Stimulated activated CD8-positive, alpha-beta memory T cell treated with anti-CD3 and anti-CD28 coated beads, Interleukin-12 subunit alpha, Interleukin-12 subunit beta, amount 100 ng/mL, for 24 hours (primary cell): ENCODE measurements at regions not wholly inside any gene's neighbourhood (a gene's known extent, or its start where the extent isn't known, plus 50 kb on each side); places are given as distances from the start of the nearest gene placed in this dataset.
"Not testable (repeated sequence)": the region's sequence is repeated elsewhere in the genome, so short reads cannot be mapped to it uniquely, and the experiment has no call there.

Experiments
- DNase-seq: peaks from one replicate; pipeline ENCODE4 v3.0.0-alpha.2; 2020; ENCODE audit errors: extremely low read depth

DNA sequence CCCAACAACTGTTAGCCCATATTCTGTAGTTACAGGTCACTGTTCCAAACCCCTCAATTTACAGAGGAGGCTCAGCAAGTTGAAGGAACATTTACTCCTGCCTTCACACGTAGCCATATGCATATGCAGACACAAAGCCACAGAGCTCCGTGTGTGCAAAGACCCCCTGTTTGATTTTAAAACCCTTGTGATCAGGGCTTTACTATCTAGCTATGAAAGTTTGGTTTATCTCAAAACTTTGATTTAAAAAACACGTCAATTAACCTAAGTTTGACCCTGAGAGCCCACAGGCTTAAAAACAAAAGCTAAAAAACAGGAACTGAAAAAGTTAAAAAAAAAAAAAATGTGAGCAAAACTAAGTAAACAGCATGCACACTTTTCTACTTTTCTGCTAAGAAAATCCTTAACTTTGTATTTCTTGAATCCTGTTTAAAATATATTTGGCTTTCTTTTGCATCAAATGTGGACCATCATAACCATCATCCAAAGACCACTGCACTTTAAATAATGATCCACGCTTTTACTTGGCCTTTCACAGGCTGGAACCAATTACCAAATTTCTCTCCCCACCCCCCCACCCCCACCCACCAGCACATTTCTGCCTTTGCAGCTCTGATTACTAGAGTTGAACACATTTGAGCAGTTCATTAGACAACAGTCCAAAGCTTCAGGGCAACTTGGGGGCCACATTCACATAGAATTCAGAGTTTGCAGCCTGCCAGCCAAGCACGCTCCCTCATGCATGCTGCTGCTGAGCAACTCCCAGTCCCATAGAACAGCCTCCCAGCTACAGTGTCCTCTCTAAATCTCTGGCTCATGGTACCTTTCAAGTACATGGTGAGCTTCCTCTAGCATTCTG is 128.8 kb upstream of the MAP3K1 start:
- DNase-seq: no peak

DNA sequence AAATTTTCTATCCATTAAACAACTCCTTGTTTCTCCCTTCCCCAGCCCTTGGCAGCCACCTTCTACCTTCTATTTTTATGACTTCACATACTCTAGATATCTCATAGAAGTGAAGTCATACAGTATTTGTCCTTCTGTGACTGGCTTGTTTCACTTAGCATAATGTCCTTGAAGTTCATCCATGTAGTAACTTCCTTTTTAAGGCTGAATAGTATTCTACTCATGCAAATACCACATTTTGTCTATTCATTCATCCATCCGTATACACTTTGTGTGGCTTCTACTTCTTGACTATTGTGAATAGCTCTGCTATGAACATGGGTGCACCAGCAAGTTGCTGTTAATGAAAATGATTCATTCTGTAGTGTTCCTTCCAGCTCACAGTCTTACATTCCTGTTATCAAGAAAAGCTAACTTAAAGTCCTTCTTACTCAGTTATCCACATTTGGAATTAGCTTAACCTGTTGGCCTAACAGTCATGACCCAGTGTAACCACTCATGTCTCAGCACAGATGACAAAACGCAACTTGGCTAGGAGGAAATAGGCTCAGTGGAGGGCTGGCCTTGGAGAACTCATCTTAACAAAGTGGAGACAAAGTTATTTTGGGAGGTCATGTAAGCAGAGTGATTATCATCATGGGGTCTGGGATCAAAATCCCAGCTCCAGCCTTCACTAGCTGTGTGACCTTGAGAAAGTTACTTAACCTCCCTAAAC is 129.7 kb upstream of the MAP3K1 start:
- no peak for DNase-seq

DNA sequence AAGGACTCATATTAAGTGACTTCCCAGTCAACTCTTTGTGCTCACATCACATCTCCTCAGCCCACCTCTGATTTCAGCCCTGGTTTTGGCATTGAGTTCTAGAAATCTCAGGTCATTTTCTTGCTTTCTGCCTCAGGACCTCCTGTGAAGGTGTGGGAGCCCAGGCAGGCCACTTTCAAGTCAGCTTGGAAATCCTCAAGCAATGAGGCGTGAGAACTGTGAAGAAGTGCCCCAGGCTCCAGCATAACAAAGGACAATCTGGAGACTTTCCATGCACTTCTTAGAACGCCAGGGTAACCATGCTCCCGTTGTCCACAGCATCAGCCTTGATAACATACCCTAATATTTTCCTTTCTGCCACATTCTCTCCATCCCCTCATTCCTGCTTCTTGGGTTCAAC is 131.2 kb upstream of the MAP3K1 start:
- DNase-seq: no peak

DNA sequence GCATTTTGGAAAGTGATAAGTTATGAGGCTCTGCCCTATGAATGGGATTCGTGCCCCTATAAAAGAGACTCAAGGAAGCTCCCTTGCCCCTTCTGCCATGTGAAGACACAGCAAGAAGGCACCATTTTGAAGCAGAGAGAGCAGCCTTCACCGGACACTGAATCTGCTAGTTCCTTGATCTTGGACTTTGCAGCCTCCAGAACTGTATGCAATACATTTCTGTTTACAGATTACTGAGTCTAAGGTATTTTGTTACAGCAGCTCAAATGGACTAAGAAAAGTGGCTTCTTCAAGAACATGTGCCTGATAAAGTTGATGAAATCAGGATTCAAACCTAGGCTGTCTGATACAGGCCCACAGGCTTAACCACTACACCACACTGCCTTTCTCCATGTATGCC is 131.6 kb upstream of the MAP3K1 start:
- no peak for DNase-seq

DNA sequence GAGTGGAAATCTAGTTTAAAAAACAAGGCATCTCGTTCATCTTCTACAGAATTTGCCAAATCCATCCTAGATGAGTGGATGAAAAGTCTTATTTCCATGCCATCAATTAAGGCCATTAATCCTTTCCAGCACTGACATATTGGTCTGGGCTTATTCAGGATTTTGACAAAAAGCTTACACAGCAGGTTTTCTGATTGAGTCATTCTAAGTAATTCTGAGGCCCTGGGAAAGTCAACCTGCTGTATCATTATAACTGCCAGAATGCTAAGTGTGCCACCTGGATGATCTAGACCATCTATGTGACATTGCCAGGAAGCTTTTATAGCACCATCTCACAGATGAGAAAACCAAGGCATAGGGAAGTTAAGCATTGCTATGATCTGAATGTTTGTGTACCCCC is 132.1 kb upstream of the MAP3K1 start:
- DNase-seq: no peak

DNA sequence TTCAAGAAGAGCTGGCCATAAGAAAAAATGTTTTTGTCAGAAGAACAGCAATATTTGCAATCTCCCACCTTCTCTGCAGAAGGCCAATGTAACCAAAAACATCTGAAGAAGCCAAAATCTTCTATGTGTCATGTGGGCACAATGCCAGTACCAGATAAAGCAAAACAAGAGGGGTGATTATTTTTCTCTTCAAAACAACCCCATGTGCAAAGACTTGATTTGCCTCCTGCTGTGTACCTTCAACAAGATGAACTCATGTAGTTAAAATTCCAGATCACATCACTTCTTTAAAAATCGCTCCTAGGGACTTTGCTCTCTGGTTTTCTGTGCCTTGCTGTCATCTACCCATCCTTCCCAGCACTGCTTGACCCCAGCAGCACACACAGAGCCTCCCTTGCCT is 134.0 kb upstream of the MAP3K1 start:
- DNase-seq: no peak

DNA sequence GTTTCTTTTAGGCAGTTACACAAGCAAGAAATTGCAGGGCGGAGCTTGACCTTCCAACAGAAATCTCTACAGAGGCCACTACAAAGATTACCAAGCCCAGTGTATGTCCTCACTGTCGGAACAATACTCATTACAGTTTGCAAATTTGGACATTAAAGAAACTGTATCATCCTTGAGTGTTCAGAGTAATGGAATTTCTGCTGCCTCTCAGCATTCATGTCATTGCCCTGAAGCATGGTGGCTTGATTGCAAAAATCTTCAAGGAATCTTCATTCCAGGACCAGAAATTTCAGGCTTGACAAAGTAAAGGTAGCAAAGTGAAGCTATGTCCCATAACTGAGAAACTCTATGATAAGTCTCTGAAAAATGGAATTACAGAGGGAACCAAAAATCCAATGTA is 134.6 kb upstream of the MAP3K1 start:
- no peak for DNase-seq

DNA sequence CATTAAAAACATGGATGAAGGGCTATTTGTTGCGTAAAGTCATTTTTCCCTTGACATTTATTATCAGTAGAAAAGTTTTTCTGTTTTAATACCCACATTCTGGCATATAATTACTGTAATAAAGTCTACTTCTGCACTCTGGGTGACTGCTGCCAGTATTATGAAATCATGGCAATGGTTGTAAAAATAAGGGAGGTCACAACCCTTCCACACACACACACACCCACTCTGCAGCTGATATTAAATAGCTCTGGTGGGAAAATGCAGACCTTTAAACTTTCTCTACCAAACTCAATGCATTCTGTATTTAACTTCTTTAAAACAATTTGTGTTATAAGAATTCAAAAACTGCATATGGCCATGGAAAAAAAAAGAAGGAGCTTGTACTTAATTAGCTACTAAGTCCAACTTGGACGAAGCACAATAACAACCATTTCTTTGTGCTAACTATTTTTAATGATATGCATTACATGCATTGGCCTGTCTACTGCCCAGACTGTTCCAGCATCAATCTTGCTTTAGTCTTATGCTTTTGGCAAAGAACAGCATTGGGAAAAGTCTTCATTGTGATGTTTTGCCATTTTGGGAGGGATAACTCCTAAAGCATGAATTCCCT is 137.6 kb upstream of the MAP3K1 start:
- no peak for DNase-seq

DNA sequence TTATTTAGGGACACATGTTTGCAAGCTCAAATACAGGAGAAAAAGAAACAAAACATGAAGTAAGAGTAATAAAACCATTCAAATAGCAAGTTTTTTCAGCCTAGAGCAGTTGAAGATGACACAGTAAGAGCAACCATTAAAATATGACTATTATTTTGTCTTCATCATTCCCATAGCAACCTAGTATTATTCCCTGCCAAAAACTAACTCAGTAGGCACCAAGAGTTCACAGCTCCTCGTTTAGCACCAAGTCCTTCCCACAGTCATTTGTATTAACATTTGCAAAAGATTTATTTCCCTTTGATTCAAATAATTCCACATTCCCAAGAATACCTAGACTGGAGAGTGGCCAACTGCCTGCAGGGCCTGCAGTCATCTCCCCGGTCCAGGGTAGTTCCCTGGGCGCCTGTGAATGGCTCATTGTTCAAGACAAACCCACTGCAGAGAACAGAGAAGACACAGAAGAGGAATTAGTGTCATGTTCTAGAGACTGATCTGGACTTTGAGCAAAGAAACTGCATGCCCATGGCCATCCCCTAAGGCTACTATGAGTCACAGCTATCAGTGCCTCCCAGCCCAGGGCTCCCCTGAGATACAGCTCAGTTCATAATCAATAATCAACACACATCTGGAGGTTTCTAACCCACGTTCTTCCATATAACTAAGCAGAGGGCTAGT is 139.1 kb upstream of the MAP3K1 start:
- no peak for DNase-seq

DNA sequence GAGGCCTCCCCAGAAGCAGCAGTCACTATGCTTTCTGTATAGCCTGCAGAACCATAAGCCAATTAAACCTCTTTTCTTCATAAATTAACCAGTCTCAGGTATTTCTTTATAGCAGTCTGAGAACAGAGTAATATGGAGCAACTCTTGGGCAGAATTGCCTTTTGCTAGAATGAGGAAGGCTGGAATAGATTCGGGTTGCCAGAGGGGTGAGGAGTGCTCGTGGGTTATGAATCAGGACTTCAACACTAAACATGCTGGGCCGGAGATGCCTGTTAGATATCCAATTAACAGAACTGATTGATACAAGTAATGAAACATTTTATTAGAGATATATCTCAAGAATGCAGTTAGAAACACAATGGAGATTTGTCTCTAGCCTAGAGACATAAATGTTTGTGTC is 140.9 kb upstream of the MAP3K1 start:
- DNase-seq: no peak

DNA sequence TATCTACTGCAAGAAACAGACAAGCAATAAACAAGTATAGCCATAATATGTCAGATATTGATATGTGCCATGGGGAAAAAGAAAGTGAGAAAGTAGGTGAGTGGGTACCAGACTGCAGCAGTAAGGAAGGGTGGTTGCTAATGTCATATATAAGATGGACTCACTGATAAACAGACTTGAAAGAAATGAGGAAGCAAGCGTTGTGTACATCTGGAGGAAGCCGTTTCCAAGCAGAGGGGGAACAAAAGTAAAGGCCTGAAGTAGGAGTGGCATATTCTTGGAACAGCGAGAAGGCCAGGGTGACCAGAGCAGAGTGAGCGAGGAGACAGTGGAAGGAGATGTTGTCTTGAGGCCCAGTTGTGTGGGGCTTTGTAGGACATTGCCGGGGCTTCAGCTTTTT is 142.2 kb upstream of the MAP3K1 start:
- DNase-seq: no peak

DNA sequence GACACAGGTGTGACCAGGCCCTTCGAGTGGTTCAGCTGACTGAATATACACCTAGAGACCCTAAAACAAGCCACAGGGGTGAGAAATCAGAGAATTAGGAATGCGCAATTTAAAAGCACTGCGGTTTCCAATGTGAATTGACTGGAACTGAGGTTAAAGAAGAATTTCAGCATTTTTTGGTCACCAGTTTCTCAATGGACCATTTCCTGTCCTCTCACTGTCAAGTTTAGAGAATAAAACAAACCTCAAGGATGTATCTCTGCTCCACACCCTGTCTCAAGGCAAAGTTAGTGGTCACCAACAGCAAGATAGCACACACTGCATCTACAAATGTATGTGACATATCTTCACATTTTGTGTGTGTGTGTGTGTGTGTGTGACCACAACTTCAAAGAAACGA is 143.8 kb upstream of the MAP3K1 start:
- DNase-seq: no peak

DNA sequence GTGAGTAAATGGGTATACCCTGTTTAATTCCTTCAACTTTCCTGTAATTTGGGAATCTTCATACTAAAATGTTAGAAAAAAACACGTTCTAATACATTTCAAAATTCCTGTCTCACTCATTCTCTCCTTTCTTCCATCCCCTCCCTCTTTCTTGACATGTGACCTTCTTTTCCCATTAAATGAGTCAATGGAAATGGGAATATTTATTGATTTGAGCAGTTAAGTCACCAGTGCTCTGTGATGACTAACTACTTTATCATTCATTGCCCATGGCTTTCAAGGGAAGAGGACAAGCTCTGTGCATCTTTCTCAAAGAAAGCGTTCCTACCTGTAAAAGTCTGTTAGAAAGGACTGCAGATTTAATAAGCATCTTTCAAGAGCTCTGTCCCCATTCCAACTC is 144.4 kb upstream of the MAP3K1 start:
- no peak for DNase-seq

DNA sequence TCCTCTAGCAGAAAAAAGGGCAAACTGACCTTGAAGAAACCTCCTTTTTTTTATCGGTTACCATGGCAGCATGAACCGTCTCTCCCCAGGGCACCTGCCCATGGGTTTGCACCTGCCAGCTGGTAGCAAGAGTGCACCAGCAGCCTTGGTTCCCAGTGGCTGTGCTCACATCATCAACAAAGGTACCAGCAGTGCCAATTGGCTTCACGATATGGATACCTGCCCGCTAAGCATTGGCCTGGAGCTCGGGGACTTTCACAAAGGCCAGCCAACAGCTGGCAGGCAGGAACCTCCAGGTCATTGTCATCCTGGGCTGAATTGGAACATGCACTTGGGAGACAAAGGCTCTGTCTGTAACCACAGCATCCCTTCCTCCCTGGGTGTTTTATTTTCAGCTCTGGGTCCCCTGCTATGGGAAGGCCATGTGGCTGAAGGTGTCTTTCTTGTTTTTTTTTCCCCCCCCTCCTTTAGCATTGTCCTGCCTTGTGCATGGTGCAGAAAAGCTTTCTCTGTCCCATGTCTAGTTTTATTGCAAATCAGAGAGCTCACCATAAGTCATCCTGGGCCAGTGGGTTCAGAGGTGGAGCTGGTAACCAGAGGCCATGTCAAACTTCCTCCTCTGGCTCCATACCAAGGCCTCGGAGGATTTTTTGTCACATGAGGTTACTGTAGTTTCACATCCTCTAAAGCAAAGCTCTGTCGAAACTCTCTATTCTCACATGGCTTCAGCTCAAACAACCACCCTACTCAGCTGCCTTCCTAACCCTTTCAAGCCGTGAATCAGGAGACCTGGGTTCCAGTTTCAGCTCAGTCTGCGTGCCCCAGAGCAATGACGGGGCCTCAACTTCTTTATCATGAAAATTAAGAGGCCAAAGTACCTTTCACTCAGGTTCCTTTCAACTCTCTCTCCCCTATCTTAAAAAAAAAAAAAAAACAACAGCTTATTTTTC is 145.5 kb upstream of the MAP3K1 start:
- no peak for DNase-seq

DNA sequence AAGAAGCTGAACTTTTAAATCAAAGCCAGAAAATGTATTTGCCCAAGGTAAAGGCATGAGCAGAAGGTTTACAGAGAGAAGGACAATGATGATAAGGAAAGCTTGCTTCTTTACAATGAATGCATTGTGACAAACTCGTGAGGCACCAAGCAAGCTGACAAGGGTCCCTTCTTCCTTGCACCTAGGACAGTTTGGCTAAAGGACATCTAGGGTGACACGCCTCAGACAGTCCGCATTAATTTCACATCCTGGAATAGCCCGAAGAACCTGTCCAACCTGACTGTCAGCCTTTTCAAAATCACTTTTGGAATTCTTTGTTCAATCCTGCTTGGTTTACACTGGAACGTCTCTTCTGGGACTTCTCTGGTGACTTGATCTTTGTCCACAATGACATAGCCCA is 146.4 kb upstream of the MAP3K1 start:
- no peak for DNase-seq

DNA sequence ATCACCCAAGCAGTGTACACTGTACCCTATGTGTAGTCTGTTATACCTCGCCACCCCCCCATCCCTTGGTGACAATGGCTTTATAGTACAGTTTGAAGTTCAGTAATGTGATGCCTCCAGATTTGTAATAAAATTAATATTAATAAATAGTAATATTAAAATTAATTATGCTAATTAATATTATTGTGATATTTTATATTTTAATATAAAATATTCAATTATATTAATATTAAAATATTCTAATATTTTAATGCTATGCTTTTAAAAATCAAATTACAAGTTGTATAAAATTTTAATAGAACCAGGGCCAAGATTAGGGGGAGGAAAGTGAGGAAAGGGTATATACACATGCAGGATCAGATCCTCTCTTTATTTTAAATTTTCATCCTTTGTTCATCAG is 147.7 kb upstream of the MAP3K1 start:
- DNase-seq: no peak

DNA sequence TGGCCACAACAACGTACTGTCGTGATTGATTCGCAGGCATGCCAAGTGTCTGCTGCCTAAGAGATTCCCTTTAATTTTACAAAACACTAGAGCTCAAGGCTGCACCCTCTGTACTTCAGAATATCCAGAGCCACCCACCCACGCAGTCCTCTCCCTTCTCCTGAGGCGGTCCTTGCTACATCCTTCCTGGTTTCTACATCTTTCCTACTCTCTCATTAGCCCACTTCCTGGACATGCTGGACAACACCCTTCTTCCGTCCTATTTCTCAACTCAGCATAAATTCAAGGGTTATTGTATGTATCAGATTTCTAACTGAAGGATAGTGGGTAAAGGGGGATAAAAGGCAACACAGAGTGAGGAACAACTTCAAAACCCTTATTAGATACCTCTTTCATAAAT is 148.4 kb upstream of the MAP3K1 start:
- DNase-seq: no peak

DNA sequence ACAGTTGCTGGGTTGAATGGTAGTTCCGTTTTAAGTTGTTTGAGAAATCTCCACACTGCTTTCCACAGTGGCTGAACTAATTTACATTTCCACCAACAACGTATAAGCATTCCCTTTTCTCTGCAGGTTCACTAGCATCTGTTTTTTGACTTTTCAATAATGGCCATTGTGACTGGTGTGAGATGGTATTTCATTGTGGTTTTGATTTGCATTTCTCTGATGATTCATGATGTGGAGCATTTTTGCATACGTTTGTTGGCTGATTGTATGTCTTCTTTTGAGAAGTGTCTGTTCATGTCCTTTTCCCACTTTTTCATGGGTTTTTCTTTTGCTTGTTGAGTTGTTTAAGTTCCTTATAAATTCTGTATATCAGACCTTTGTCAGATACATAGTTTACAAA is 150.2 kb upstream of the MAP3K1 start:
- not testable (repeated sequence) for DNase-seq

DNA sequence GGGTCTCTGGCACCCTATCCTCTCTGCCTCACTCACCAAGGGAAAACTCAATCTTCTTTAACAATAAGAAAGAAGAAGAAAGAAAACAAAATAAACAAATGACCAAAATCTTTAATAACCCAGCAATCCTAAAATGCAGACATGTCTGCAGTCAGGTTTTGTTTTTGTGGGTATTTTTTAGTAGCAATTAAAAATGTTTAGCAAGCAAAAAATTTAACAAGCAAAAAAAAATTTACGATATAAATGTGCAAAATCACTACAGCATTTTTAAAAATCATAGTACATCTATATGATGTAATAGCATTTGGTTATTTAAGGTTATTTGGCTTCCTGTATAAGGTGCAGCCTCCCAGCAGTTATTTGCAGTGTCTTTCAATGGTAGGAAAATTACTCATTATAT is 151.3 kb upstream of the MAP3K1 start:
- no peak for DNase-seq

DNA sequence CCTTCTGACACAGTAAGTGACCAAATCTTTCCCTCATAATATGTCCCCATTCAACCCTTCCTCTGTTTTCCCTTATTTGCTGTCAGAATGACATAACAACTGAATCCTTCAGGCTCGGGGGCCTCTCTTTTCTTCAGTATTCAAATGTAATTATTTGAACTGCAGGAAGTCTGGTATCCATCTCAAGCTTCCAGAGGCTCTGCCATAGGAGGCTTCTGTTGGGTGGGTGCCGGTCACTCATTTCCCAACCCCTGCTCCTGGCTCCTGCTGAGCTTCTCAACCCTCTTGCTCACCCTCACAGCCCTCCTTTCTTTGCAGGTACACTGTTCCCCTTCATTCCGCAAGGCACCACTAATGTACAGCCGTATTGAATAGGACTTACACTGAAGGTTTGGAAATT is 151.8 kb upstream of the MAP3K1 start:
- no peak for DNase-seq

DNA sequence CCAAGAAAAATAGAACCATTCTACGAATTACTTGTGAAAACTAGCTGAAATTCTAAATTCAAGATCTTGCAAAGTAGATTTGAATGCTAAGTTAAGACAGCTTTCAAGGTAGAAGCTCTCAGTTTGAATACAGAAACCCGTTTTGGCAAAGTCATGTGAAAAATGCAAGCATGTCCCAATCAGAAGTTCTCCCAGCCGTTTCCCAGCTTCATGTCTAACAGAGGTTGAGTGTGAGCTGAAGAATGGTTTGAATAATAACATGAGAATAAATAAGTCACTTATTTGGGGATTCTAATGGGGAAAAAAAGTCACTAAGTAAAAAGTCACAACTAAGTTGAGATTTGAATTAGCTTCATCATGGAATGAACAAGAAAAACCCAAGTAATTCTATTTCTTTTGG is 152.5 kb upstream of the MAP3K1 start:
- no peak for DNase-seq
